DND-41 (cell line): ENCODE measurements at regions not wholly inside any gene's neighbourhood (a gene's known extent, or its start where the extent isn't known, plus 50 kb on each side); places are given as distances from the start of the nearest gene placed in this dataset.

Experiments
- ATAC-seq: fragments of 200-7000 bp; cut with Tn5 transposase; 3 replicates; pipeline ENCODE4 v1.9.1; 2021; ENCODE audit warnings: low read depth; ENCODE audit not compliant: insufficient read depth
- DNase-seq: peaks from one replicate; pipeline ENCODE4 v3.0.0-alpha.2; 2020
- H2AFZ ChIP-seq: 2 replicates; pipeline ENCODE4 v1.6.0; 2012; ENCODE audit warnings: low read depth, low read length
- H3K27ac ChIP-seq: 2 replicates; pipeline ENCODE4 v1.5.1; 2012; ENCODE audit warnings: low read length, inconsistent platforms
- H3K27me3 ChIP-seq: fragments of 200-600 bp; sonication (generic); 2 replicates; pipeline ENCODE4 v1.6.0; 2012; ENCODE audit warnings: low read length, mild to moderate bottlenecking, inconsistent platforms; ENCODE audit not compliant: insufficient read depth, poor library complexity
- H3K36me3 ChIP-seq: 2 replicates; pipeline ENCODE4 v1.5.1; 2012; ENCODE audit warnings: low read length, inconsistent platforms; ENCODE audit not compliant: insufficient read depth
- H3K4me1 ChIP-seq: 2 replicates; pipeline ENCODE4 v1.5.1; 2012; ENCODE audit warnings: mild to moderate bottlenecking, low read length; ENCODE audit not compliant: insufficient read depth
- H3K4me2 ChIP-seq: 2 replicates; pipeline ENCODE4 v1.6.0; 2012; ENCODE audit warnings: mild to moderate bottlenecking, moderate library complexity, low read length, inconsistent platforms; ENCODE audit not compliant: insufficient read depth
- H3K4me3 ChIP-seq, 2 experiments: fragments of 200-600 bp in 1 of 2; shearing (Covaris generic) in 1 of 2; 2 replicates each; pipeline ENCODE4 v1.5.1; 2012 to 2016; ENCODE audit warnings: inconsistent platforms in 2 of 2, low read length in 2 of 2, mild to moderate bottlenecking in 2 of 2, low read depth in 1 of 2, moderate library complexity in 1 of 2
- H3K79me2 ChIP-seq: 2 replicates; pipeline ENCODE4 v1.6.0; 2012; ENCODE audit warnings: low read length, inconsistent platforms; ENCODE audit not compliant: insufficient read depth
- H3K9ac ChIP-seq: 2 replicates; pipeline ENCODE4 v1.6.0; 2012; ENCODE audit warnings: low read depth, mild to moderate bottlenecking, inconsistent platforms, low read length, moderate library complexity
- H3K9me3 ChIP-seq: 2 replicates; pipeline ENCODE4 v1.5.1; 2012; ENCODE audit warnings: low read length, moderate library complexity, mild to moderate bottlenecking, inconsistent platforms; ENCODE audit not compliant: insufficient read depth, severe bottlenecking
- H4K20me1 ChIP-seq: 2 replicates; pipeline ENCODE4 v1.6.0; 2012; ENCODE audit warnings: low read length; ENCODE audit not compliant: insufficient read depth
- CTCF ChIP-seq: IDR thresholded peaks from 2 replicates; pipeline ENCODE4 v1.5.1; 2012; ENCODE audit warnings: borderline replicate concordance, low read length, moderate library complexity, mild to moderate bottlenecking; ENCODE audit not compliant: poor library complexity, severe bottlenecking; ENCODE audit errors: extremely low read depth
- EZH2 ChIP-seq: IDR thresholded peaks from 3 replicates; pipeline ENCODE4 v1.6.1; 2012; ENCODE audit warnings: borderline replicate concordance, low read depth, mild to moderate bottlenecking, moderate library complexity, low read length, inconsistent platforms; ENCODE audit not compliant: severe bottlenecking

DNA sequence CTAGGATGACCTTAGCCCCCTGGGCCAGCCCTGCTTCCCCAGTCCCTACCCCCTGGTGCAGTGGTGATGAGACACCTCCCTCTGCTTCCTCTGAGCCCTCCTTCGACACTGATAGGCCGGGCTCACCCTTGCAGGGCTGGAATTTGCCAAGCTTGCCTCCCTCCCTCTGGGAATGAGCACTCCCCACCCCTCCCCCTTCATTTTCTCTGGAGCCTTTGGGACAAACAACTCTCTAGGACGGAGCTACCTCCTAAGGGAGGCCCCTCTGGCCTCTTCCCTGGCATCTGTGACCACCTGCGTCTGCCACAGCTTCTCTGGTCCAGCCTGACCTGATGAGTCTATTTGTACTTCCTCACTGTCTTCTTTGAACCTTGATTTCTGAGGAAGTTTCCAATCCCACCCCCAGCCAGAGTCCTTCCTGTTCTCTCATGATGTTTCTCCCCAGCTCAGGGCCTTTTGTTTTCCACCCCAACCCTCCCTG, 53.3 kb upstream of the ADA2 start:
- Histone ChIP-seq H2AFZ (0 out of 2 replicates have a peak overlapping the region, but pooled peaks have one; percentile 19), H3K4me1 (no peaks in the 10 kb centered on the region), H3K27ac (no peak overlapping the region), H4K20me1 (no peaks in the 10 kb centered on the region), H3K79me2 (no peaks in the 10 kb centered on the region), H3K9ac (no peak overlapping the region), H3K9me3 (no peaks in the 10 kb centered on the region), H3K36me3 (no peaks in the 10 kb centered on the region), H3K4me3 (no peak overlapping the region), H3K4me2 (no peak overlapping the region), H3K27me3 (no peaks in the 10 kb centered on the region)
- ATAC-seq: no peak
- no peak for DNase-seq
- TF ChIP-seq EZH2 (no peak), CTCF (no peak)

- no peaks in the 10 kb centered on the region for H3K79me2 ChIP-seq
- H3K4me1 ChIP-seq: peaks cover 7% of the 10 kb centered on the region
- no peaks in the 10 kb centered on the region for H3K36me3 ChIP-seq
- H2AFZ ChIP-seq: no peak overlapping the region
- H3K9me3 ChIP-seq: no peaks in the 10 kb centered on the region
- H3K4me3 ChIP-seq: no peak overlapping the region
- no peak overlapping the region for H3K9ac ChIP-seq
- no peak overlapping the region for H3K4me2 ChIP-seq
- TF ChIP-seq CTCF (peak; percentile 14), EZH2 (no peak)
- H4K20me1 ChIP-seq: no peaks in the 10 kb centered on the region
- DNase-seq (no peak), ATAC-seq (no peak)
- H3K27ac ChIP-seq: no peak overlapping the region
- H3K27me3 ChIP-seq: no peaks in the 10 kb centered on the region
These were observed 52.6 kb upstream of the ADA2 start for GRCh38 chr22:17271711-17272451.

DNA sequence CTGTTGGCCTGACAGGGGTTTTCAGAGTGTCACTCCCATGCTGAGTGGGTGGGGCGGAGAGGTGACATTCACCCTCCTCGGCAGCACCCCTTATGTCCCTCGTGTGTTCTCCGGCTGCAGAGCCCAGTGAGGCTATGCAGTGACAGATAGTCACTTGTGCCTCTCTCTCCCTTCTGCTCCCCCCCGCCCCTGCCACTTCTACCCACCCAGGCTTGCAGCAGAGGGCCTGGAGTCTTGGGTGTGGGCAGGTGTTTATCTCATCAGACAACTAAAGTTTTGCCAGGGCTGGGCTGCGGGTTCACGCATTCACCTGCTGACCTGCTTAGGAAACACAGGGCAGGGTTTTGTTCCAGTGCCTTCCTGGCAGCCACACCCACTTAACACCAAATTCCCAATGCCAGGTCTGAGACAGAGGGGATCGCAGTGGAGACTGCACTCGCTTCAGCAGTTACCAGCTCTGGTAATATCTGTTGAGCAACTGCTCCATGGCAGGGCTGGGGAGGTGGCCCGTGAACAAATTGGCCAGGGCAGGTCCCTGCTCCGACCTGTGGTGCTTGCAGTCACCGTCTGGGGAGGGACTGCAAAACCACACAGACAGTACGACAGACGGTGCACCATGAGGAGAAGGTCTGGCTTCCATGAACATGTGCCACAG, 50.5 kb upstream of the ADA2 start:
- Histone ChIP-seq H3K4me1 (peaks cover 21% of the 10 kb centered on the region), H3K9ac (no peak overlapping the region), H3K4me2 (no peak overlapping the region), H3K4me3 (no peak overlapping the region), H3K79me2 (no peaks in the 10 kb centered on the region), H3K36me3 (no peaks in the 10 kb centered on the region), H2AFZ (no peak overlapping the region), H3K27me3 (no peaks in the 10 kb centered on the region), H3K9me3 (no peaks in the 10 kb centered on the region), H3K27ac (no peak overlapping the region), H4K20me1 (no peaks in the 10 kb centered on the region)
- ATAC-seq: no peak
- DNase-seq: no peak
- TF ChIP-seq EZH2 (no peak), CTCF (no peak)
